Lung (tissue), 11 donors: ENCODE measurements at regions not wholly inside any gene's neighbourhood (a gene's known extent, or its start where the extent isn't known, plus 50 kb on each side); places are given as distances from the start of the nearest gene placed in this dataset.
A peak's percentile ranks its signal among the peaks of the same experiment; 100 is the strongest.

Source experiments
- ATAC-seq: fragments of 200-7000 bp; cut with Tn5 transposase; one replicate; pipeline ENCODE4 v1.9.1; 2020; ENCODE audit warnings: moderate number of reproducible peaks; ENCODE audit not compliant: insufficient read depth, low FRiP score
- DNase-seq, 3 donors: peaks; one replicate each; pipeline ENCODE4 v3.0.0-alpha.2; 2013 to 2017
- H3K27ac ChIP-seq, 2 donors: one replicate each; pipeline ENCODE4 v1.5.1; 2013; ENCODE audit warnings: mild to moderate bottlenecking in 2 of 2, moderate library complexity in 2 of 2, control low read depth in 1 of 2, inconsistent platforms in 1 of 2, low read depth in 1 of 2, low read length in 1 of 2
- H3K27me3 ChIP-seq, 3 donors: one replicate each; pipeline ENCODE4 v1.5.1; 2013; ENCODE audit warnings: low read length in 2 of 3; ENCODE audit not compliant: control insufficient read depth in 3 of 3, insufficient read depth in 3 of 3
- H3K36me3 ChIP-seq, 4 donors: one replicate each; pipeline ENCODE4 v1.5.1; 2013; ENCODE audit warnings: low read length in 4 of 4, mild to moderate bottlenecking in 1 of 4, moderate library complexity in 1 of 4; ENCODE audit not compliant: control insufficient read depth in 4 of 4, insufficient read depth in 4 of 4
- H3K4me1 ChIP-seq, 5 donors: one replicate each; pipeline ENCODE4 v1.5.1; 2013; ENCODE audit warnings: low read length in 5 of 5, mild to moderate bottlenecking in 2 of 5, moderate library complexity in 1 of 5; ENCODE audit not compliant: control insufficient read depth in 5 of 5, insufficient read depth in 5 of 5
- H3K4me3 ChIP-seq: one replicate; pipeline ENCODE4 v1.5.1; 2013; ENCODE audit warnings: mild to moderate bottlenecking, control low read depth, moderate library complexity
- H3K9ac ChIP-seq, 2 donors: one replicate each; pipeline ENCODE4 v1.5.1; 2013; ENCODE audit warnings: low read length in 2 of 2, control low read depth in 1 of 2; ENCODE audit not compliant: insufficient read depth in 1 of 2
- H3K9me3 ChIP-seq, 4 donors: one replicate each; pipeline ENCODE4 v1.5.1; 2013; ENCODE audit warnings: low read length in 3 of 4, mild to moderate bottlenecking in 1 of 4, moderate library complexity in 1 of 4; ENCODE audit not compliant: control insufficient read depth in 4 of 4, insufficient read depth in 3 of 4
- WGBS, 2 donors: extraction: QIAGEN DNeasy Blood & Tissue Kit; methylation state at CpG; one replicate each; pipeline ENCODE4 v1.1.7; 2013; 5-methylcytosine and 5-hydroxymethylcytosine counted together
- TF ChIP-seq, protein P1 (sequence below): IDR thresholded peaks from 2 replicates; pipeline ENCODE4 v1.5.1; 2012; ENCODE audit warnings: mild to moderate bottlenecking; ENCODE audit errors: control extremely low read depth, extremely low read depth
- donor health status: control.
- donor health status: control.
- donor health status: Bipolar disorder and iron deficiency.
- donor health status: healthy.
- donor health status: DM: yes; HTN: yes; CAD: no.

- H3K27ac ChIP-seq, result no peak overlapping the region
- H3K27me3 ChIP-seq, result no peaks in the 10 kb centered on the region
- TF ChIP-seq, protein P1, sequence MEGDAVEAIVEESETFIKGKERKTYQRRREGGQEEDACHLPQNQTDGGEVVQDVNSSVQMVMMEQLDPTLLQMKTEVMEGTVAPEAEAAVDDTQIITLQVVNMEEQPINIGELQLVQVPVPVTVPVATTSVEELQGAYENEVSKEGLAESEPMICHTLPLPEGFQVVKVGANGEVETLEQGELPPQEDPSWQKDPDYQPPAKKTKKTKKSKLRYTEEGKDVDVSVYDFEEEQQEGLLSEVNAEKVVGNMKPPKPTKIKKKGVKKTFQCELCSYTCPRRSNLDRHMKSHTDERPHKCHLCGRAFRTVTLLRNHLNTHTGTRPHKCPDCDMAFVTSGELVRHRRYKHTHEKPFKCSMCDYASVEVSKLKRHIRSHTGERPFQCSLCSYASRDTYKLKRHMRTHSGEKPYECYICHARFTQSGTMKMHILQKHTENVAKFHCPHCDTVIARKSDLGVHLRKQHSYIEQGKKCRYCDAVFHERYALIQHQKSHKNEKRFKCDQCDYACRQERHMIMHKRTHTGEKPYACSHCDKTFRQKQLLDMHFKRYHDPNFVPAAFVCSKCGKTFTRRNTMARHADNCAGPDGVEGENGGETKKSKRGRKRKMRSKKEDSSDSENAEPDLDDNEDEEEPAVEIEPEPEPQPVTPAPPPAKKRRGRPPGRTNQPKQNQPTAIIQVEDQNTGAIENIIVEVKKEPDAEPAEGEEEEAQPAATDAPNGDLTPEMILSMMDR, result no peak
- no peak overlapping the region for H3K4me3 ChIP-seq
- WGBS, 2 donors, result 77 to 90% methylated on average over 2 of the region's 2 CpGs
- DNase-seq, result peak in 2 of 3 donors; percentile 80
- no peak for ATAC-seq
- H3K4me1 ChIP-seq, result peaks cover 0 to 4% (median 0%) of the 10 kb centered on the region in 5 donors
- H3K36me3 ChIP-seq, result no peaks in the 10 kb centered on the region
- H3K9ac ChIP-seq, result no peak overlapping the region
- H3K9me3 ChIP-seq, result no peaks in the 10 kb centered on the region
Measured at GRCh38 chr4:177092807-177093206, 216.9 kb upstream of the NEIL3 start.

DNA sequence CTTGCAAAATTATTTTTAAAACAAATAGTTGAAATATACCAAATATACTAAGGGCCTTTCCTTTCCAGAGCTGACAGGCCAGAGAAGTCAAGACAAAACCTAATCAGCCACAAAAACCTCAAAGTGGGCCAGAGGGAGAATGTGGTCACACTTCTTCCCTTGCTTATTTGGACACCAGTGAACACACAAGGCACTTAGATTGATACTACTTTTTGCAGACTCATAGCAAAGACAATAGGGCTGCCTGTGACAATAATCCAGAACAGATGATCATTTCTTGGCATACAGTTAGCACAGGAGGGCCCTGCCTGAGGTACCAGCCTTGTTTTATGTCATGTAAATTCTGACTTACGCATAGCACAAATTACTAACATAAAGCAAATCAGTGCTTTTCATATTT lies 215.7 kb upstream of the NEIL3 start:
- no peaks in the 10 kb centered on the region for H3K36me3 ChIP-seq
- ATAC-seq (no peak), DNase-seq (no peak)
- no peaks in the 10 kb centered on the region for H3K9me3 ChIP-seq
- H3K9ac ChIP-seq, result no peak overlapping the region
- no peak overlapping the region for H3K4me3 ChIP-seq
- H3K27me3 ChIP-seq, result no peaks in the 10 kb centered on the region
- WGBS, 2 donors, result 92 to 95% methylated on average over 1 of the region's 1 CpG
- H3K27ac ChIP-seq, result no peak overlapping the region
- peaks cover 0 to 4% (median 0%) of the 10 kb centered on the region in 5 donors for H3K4me1 ChIP-seq
- TF ChIP-seq, protein P1, result no peak

DNA sequence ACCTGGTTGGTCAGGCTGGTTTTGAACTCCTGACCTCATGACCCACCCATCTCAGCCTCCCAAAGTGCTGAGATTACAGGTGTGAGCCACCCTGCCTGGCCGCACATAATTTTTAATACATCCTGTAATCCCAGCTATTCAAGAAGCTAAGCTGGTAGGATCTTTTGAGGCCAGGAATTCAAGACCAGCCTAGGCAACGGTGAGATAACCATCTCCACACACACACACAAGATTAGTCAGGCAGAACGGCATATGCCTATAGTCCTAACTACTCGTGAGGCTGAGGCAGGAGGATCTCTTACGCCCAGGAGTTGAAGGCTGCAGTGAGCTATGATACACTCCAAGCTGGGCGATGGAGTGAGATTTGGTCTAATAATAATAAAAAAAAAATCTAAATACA lies 212.4 kb upstream of the NEIL3 start:
- H3K4me1 ChIP-seq, result peaks cover 0 to 4% (median 0%) of the 10 kb centered on the region in 5 donors
- H3K27ac ChIP-seq, result no peak overlapping the region
- no peak for ATAC-seq
- no peaks in the 10 kb centered on the region for H3K36me3 ChIP-seq
- WGBS, 2 donors, result 89 to 91% methylated on average over 6 of the region's 6 CpGs
- no peak overlapping the region for H3K9ac ChIP-seq
- H3K9me3 ChIP-seq, result no peaks in the 10 kb centered on the region
- DNase-seq, result no peak
- TF ChIP-seq, protein P1, result no peak
- H3K27me3 ChIP-seq, result no peaks in the 10 kb centered on the region
- H3K4me3 ChIP-seq, result no peak overlapping the region

DNA sequence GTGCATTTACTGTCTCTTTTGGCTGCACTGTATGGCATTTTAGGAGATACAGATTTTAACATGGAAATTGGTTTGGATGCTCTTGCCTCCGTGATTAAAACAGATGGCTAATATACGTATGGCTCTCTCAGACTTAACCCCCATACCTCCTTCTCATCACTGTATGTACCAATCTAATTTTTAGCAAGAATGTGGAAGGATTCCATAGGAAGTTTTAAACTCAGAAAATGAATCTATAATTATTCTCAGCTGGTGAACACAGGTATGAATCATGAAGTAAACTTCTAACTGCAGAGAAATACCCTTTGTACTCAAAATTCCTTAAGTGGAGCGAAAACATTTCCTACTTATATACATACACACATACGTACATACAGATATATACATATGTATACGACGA lies 210.5 kb upstream of the NEIL3 start:
- DNase-seq, result no peak
- no peaks in the 10 kb centered on the region for H3K36me3 ChIP-seq
- 91 to 96% methylated on average over 6 of the region's 6 CpGs for WGBS, 2 donors
- TF ChIP-seq, protein P1, result no peak
- ATAC-seq, result no peak
- H3K4me1 ChIP-seq, result peaks cover 0 to under 1% (median 0%) of the 10 kb centered on the region in 5 donors
- H3K9ac ChIP-seq, result no peak overlapping the region
- H3K9me3 ChIP-seq, result no peaks in the 10 kb centered on the region
- H3K4me3 ChIP-seq, result no peak overlapping the region
- H3K27ac ChIP-seq, result no peak overlapping the region
- H3K27me3 ChIP-seq, result no peaks in the 10 kb centered on the region
